GM18511 (cell line): ENCODE measurements at regions not wholly inside any gene's neighbourhood (a gene's known extent, or its start where the extent isn't known, plus 50 kb on each side); places are given as distances from the start of the nearest gene placed in this dataset.
"Not testable (repeated sequence)": the region's sequence is repeated elsewhere in the genome, so short reads cannot be mapped to it uniquely, and the experiment has no call there.

Source experiments
- ATAC-seq: cut with Tn5 transposase; IDR thresholded peaks from one replicate; pipeline ENCODE4 v1.9.1; 2021; ENCODE audit warnings: mild to moderate bottlenecking, moderate library complexity; ENCODE audit not compliant: unreplicated experiment

DNA sequence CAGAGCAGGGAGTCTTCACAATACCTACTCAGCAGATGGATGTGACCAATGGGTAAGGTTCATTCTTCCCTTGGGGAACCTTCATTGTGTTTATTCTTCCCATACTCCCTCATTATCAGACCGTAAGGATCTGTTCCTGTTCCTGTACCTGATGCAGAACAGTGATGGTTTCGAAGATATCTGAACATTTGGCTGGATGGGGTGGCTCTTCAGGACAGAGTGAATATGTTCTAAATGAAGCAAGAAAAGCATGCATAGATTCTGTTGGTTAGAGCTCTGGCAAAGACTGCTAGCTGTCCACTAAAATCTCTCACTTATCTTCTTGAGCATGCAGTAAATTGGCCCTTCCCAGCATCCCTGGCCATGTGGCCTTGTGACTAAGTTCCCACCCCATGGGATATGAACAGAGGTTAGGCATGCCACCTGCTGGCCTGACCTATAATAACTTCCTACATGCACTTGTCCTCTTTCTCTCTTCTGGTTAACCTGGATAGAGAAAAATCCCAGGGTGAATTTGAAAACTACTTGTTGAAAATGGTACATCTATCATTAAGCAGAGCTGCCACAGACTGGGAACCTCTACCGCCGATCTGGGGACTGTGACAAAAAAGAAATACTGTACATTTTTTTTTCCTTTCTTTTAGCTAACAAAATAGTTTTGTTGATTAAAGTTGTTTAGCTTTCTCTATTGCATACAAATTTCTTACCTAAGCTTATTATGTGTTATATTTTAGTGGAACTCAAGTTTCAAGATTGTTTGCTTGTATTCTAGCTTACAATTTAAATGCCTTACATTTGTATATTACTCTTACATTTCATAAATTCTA lies 60.0 kb upstream of the BANK1 start:
- ATAC-seq, result peak; percentile 98

DNA sequence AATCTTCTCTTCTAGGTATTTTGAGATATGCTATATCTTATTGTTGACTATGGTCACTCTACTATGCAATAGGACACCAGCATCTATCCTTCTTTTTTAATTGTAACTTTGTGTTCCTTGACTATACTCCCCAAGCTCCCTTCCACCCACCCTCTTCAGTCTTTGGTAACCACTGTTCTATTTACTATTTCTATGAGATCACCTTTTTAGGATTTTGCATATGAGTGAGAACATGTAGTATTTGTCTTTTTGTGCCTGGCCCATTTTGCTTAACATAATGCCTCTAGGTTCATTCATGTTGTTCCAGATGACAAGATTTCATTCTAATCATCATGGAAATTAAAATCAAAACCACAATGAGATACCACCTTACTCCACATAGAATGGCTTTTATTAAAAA lies 63.3 kb upstream of the BANK1 start:
- ATAC-seq, result no peak

DNA sequence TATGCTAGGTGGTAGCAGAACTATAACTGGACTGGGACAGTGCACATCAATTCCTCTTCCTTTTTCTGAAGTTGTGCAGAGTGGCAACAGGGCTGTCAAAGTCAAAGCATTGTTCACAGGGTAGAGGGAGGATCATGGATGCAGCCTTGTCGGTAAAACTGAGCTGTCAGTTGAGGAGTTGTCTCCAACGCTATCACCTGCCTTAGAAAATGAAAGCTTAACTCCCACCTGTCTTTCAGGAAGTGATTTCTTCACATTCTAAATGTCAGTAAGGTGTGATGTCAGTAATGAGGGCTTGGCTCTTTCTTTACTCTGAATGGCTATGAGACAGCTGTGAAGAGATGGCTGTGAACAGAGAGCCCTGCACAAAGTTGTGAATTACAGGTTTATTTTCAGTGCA lies 66.4 kb upstream of the BANK1 start:
- no peak for ATAC-seq

DNA sequence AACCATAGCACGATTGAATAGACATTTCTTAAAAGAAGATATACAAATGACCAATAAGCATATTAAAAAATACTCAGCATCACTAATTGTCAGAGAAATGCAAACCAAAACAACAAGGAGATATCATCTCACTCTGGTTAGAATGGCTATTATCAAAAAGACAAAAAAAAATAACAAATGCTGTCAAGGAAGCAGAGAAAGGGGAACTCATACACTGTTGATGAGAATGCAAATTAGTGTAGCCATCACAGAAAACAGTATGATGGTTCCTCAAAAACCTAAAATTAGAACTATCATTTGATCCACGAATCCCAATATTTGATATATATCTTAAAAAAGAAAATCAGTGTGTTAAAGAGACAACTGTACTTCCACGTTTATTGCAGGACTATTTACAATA lies 71.7 kb upstream of the BANK1 start:
- no peak for ATAC-seq

DNA sequence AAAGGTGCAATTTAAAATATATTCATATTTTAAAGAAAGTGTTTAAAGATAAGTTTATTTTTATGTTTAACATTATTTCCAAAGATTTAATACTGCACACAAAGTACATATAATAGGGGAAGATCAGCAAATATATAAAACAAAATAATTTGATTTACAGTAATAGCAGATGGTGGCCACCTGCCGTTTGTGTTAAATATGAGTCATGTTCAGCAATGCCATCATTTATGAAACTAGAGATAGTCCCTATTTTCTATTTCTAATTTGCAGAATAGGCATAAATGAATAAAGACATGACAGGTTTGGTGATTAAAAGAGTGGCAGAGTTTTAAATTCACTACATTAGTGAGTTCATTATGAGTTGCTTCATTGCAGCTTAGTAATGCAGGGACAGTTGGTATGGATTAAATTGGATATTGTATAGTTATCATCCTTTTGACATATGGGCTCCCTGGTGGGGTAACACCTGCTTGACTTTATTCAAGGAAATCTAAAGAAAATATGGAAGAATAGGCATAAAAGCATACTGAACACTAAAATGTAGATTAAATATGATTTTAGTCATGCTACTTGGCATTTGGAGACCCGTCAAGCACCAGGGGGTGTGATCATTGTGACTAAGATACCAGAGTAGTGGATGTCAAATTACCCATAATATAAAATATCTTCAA lies 78.8 kb upstream of the BANK1 start:
- no peak for ATAC-seq

DNA sequence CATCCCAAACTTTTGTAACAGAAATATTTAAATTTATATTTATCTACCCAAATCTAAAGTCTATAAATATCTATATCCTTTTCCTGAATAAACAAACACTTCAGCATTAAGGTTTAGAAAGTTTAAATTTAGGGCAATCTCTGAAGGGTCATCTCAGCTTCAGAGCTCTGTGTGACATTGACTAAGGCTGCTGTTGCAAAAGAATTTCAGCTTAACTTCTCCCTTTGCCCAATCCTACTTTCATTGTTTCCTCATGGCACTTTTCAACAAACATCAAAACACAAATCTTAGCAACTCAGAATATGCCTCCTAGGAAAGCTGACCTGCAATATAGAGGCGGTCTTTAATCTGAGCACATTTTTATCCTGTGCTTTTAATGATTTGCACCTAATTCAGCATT lies 79.7 kb upstream of the BANK1 start:
- ATAC-seq, result no peak

DNA sequence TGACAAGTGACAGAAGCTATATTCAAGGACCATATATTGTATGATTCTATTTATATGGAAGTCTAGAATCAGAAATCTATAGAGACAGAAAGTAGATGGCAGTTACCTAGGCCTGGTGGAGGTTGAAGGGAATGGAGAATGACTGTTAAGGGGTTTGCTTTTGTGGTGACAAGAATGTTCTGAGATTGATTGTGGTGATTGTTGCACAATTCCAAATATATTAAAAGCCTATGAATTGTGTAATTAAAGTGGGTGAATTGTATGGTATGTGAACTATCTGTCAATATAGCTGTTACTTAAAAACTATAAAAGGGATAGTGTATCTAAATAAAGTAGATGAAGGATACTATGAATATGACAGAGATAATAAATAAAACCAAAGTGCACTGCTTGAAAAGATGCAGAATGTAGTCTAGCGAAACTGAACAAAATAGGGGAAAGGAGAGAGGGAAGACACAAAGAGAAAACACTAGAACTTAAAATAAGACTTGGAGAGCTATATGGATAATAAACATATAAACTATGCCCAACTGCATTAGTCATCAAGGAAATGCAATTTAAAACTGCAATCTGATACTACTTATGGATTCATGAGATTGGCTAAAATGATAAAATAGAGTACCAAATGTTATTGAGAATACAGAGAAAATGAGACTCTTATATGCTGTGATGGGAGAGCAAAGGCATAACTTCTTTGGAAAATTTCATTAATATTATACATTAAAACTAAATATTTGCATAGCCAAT lies 82.1 kb upstream of the BANK1 start:
- no peak for ATAC-seq

DNA sequence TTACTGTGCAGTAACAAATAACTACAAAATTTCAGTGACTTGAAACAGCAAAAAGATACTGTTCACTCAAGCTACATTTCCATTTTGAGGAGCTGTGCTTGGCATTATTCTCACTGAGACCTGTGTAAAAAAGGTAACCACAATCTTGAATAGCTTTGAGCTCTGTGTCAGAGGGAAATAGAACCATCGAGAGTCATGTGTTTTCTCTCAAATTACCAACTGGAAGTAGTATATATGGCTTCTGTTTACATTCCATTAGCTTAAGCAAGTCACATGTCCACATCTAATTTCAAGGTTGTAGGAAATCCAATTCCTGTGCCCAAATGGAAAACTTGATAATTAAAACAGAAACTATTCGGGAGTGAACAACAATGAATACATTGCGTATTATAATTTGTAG lies 82.9 kb upstream of the BANK1 start:
- no peak for ATAC-seq

DNA sequence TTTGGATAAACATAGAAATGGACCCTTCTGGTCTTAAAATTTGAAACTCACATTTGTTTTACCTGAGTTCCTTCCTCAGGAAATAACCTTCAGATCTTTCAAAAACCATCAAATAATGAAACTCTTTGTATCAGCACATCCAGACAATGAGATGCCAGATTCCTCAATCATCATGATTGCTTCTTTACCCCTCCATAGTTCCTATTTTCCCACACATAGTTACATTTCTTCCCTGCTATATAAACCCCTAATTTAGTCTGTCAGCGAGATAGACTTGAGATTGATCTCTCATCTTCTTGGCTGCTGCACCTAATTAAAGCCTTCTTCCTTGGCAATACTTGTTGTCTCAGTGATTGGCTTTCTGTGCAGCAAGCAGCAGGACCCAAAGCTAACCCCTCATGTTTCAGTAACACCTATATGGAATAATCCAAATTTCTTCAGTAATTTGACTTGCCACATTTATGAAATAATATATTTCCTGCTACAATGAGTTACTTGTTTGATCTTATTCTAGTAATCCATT lies 83.9 kb upstream of the BANK1 start:
- ATAC-seq, result no peak

DNA sequence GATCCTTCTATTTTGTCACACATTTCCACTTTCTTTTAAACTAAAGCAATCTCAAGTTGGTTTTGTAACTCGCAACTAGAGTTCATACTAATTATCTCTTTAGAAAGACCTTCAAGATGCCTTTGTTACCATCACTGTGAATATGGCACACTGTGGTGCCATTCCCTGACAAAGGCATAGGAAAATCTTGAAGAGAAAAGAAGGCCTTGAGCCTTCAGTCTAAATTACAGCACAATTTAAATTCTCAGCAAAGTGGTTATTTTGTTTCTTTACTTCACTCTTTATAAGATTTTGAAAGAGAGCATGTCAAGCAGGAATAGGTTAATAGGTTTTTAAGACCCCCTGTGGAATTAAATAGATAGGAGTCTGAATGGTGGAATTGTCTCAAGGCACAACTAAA lies 89.0 kb upstream of the BANK1 start:
- no peak for ATAC-seq

DNA sequence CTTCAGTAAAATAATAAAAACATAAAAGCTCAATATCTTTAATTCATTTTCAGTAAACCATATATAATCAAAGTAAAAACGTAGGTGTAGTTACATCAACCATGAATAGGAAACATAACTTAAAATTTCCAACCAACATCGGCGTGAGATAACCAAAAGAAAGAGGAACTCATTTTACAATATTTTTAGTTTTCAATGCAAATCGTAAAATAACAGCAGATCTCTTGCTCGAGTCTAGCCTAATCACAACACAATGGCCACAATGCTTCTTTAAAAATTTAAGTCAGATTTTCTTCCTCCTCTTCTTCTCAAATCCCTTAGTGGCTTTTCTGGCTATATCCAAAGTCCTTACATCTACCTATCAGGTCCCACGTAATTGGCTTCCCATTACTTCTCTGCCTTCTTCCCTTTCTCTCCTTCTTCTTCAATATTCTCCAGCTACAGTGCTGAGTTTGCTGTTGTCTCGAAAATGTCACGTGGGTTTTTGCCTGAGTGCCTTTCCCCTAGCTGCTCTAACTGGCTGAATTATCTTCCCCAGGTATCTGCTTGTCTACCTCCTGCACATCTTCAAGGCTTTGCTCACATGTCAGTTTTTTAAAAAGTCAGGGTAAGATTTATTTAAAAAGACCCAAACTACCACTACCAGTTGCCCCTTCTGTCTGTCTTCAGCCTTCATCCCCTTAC lies 90.9 kb upstream of the BANK1 start:
- peak; percentile 60 for ATAC-seq

DNA sequence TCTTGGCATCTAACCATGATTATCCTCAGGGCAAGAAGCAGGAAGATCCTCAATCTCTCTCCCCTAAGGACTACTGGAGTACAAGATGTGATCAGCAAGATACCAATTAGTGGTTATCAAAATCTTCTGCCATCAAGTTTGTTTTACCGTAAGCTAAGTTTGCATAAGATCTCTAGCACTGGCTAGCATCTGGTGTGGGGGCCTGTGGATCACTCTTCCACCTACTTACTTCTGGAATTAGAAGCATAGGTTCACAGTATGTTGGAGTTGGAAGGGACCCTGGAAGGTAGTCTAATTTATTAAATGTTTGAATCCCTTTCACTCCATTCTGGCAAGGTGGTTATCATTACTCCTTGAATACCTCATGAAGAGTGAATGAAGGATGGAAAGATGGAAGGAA lies 93.3 kb upstream of the BANK1 start:
- ATAC-seq, result no peak

DNA sequence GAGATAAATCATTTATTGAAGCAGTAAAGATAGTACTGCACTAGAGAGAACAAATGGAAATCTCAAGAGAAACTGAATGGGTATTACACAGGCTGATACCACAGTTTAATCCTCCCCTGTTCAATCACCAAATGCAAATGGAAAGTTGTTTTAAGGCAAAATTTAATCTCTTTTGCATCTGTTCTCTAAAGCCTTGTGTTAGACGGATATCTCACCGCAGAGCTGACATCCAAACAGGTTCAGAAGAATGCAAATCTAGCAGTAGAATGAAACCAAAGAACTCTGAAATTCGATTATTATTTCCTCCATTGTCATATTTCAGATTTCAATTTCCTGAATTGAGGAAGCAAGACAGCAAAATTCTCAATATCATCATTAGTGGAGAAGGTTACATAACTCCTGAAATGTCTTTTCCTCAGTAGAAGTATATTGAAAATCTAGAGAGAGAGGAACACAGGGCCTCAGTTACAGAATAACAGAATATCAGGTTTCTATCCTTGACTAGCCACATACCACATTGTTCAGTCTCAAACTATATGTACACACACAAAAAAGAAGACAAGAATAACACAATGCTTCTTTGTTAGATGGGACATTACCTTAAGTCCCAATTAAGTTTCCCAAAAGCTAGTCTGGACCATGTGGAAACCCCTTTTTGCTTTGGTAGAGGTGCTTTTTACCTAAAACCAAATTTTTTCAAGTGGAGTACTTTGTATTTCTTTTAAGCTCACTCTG lies 94.1 kb upstream of the BANK1 start:
- no peak for ATAC-seq

DNA sequence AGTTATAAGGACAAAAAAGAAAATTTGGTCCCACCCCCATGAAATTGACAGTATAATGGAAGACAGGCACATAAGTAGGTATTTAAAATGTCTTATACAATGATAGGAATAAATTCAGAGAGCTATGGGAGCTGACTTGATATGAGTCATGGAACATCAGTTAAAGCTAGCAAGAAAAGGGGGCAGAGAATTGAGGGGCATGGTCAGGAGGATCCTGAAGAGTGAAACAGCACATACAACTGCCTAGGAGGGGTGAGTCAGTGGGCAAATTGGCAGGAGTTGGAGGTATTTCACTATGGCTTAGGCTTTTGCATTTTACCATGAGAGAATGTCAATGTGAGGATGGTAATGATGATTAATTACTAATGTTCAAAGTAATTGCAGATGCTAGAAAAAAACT lies 95.4 kb upstream of the BANK1 start:
- no peak for ATAC-seq

DNA sequence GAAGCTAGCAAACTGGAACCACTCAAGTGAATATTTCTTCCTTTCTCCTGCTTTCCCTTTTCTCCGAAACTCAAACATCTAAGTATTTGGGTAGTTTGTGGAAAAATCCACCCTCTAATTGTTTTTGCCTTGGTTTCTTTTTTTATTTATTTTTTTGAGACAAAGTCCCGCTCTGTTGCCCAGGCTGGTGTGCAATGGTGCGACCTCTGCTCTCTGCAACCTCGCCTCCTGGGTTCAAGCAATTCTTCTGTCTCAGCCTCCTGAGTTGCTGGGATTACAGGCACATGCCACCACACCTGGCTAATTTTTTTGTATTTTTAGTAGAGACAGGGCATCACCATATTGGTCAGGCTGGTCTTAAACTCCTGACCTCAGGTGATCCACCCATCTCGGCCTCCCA lies 96.1 kb upstream of the BANK1 start:
- not testable (repeated sequence) for ATAC-seq

DNA sequence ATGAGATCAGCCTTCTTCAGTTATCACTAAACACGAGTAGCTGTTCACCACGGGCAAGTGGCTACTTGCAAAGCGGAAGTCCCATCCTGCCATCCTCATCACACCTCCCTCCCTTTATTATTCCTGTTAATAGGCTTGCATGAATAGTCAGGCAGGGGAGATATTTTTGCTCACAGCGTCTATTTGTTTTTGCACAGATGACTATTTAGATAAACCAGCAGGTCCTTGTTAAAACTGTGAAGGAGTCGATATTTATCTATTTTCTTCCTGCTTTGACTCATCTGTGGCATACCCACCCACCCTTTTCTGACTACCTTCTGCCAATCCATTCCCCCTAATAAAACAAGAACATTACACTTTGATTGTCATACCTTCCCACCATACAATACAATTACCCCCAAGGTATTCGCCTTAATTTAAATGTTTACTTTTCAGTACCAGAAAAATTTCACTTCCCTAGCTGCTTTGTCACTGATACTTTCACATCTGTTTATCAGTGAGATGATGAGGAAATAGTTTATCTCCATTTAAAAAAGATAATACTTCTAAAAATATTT lies 96.6 kb upstream of the BANK1 start:
- ATAC-seq, result peak; percentile 85

DNA sequence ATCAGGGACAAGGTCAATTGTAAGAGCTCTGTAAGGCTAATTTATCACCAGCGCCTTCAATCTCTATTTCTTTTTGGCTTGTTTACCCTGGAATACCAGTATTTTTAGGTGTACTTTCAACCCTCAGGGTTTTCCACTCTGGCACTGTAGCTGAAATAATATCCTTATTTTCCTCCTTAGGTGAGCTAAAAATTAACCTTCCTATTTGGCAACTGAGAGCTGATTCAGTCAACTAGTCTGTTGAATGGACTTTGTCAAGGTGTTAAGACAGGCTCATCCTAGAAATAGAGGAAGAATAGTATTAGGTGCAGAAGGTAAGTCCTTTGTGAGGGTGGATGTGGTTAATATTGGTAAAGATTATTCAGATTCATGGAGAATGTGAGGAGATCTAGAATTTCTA lies 101.3 kb upstream of the BANK1 start:
- no peak for ATAC-seq

DNA sequence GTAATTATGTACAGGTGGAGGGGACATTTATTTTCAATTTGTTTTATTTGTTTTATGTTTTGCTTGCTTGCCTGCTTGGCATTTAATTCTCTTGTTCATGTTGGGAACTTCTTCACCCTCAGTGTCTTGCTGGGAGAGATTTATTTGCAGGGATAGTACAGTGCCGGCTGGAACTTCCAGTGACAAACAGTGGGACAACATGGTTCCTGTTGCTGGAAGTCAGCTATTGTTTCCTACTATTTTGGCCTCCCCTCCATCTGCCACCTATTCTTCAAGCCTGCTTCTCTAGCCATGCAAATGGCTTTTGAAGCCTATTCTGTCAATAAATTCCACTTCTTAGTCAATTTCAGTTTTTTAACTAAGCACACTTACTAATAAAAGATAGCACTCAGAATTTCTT lies 105.4 kb upstream of the BANK1 start:
- no peak for ATAC-seq

DNA sequence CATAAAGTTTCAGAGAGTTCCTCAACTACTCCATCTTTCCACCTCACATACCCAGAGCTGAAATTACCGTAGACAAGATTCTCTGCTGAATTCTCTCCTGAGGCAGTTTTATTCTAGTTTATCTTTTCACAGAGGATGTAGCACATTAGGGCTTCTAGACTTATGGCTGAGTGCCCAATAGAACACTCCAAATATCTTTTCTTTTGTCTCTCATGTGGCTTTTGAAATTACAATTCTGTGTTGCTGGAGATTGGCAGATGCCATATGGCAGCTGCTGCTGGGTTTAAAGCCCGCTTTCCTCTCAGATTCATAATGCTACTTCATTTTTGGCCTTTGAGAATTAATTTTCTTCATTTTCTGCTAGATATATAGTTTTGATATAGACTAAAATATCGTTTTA lies 107.6 kb upstream of the BANK1 start:
- no peak for ATAC-seq

DNA sequence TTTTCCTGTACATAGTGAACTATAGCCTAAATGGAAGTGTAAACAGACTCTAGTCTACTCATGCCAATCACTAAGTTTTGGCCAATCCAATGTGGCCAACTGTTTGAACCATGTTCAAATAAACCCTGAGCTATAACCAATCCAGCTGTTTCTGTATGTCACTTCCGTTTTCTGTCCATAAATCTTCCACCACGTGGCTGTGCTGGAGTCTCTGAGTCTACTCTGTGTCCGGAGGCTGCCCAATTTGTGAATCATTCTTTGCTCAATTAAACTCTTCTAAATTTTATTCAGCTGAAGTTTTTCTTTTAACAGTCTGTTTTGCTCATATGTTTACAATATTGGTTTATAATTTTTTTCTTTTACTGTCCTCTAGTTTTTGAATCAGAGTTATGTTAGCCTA lies 112.3 kb upstream of the BANK1 start:
- no peak for ATAC-seq
